Naive thymus-derived CD4-positive, alpha-beta T cell (primary cell): ENCODE measurements at regions not wholly inside any gene's neighbourhood (a gene's known extent, or its start where the extent isn't known, plus 50 kb on each side); places are given as distances from the start of the nearest gene placed in this dataset.
"Not testable (repeated sequence)": the region's sequence is repeated elsewhere in the genome, so short reads cannot be mapped to it uniquely, and the experiment has no call there.

Source experiments
- ATAC-seq: fragments of 150-1000 bp; cut with Tn5 transposase; 2 replicates; pipeline ENCODE4 v1.10.0; 2021; ENCODE audit warnings: mild to moderate bottlenecking, moderate library complexity
- CTCF ChIA-PET: fragments of 350-600 bp; sonication (Branson Sonifier 250); formaldehyde crosslinking; loops from one replicate; lab custom pipeline; 2021; ENCODE audit warnings: antibody characterized with exemption; lab: Charles Lee
- POLR2A ChIA-PET: fragments of 350-600 bp; sonication (Branson Sonifier 250); formaldehyde crosslinking; loops from one replicate; lab custom pipeline; 2021; ENCODE audit warnings: antibody characterized with exemption, inconsistent platforms; lab: Charles Lee
- DNase-seq, 9 donors: peaks; one replicate each; pipeline versions ENCODE4 v3.0.0 to v3.0.0-alpha.2; 2020 to 2022; ENCODE audit warnings: mixed read lengths in 1 of 9
- H3K27ac ChIP-seq: one replicate; pipeline ENCODE4 v1.7.0; 2013; ENCODE audit warnings: mild to moderate bottlenecking, low read depth, low read length, moderate library complexity
- H3K27me3 ChIP-seq, 2 donors: one replicate each; pipeline ENCODE4 v1.7.0; 2013; ENCODE audit warnings: low read length in 2 of 2, mild to moderate bottlenecking in 2 of 2, moderate library complexity in 2 of 2; ENCODE audit not compliant: control insufficient read depth in 2 of 2, insufficient read depth in 2 of 2
- H3K36me3 ChIP-seq, 3 experiments: 1 replicate in 2 of 3; 2 replicates in 1 of 3; pipeline ENCODE4 v1.7.0; 2013; ENCODE audit warnings: low read length in 3 of 3, mild to moderate bottlenecking in 3 of 3, moderate library complexity in 1 of 3; ENCODE audit not compliant: insufficient read depth in 3 of 3, control insufficient read depth in 2 of 3
- H3K4me1 ChIP-seq, 2 donors: one replicate each; pipeline ENCODE4 v1.7.0; 2013; ENCODE audit warnings: low read length in 2 of 2, mild to moderate bottlenecking in 2 of 2, moderate library complexity in 1 of 2; ENCODE audit not compliant: control insufficient read depth in 2 of 2, insufficient read depth in 2 of 2
- H3K4me3 ChIP-seq: 2 replicates; pipeline ENCODE4 v1.7.0; 2013; ENCODE audit warnings: mild to moderate bottlenecking, low read length
- H3K9me3 ChIP-seq, 3 experiments: 1 replicate in 2 of 3; 2 replicates in 1 of 3; pipeline ENCODE4 v1.7.0; 2013; ENCODE audit warnings: low read length in 3 of 3; ENCODE audit not compliant: control insufficient read depth in 2 of 3
- H3K27ac Mint-ChIP-seq, 9 donors: one replicate each; pipeline ENCODE4 v1.8.0; 2020 to 2022; ENCODE audit warnings: mixed read lengths in 9 of 9, mild to moderate bottlenecking in 8 of 9, moderate library complexity in 5 of 9, inconsistent platforms in 2 of 9
- H3K27me3 Mint-ChIP-seq, 5 donors: one replicate each; pipeline ENCODE4 v1.8.0; 2021 to 2022; ENCODE audit warnings: mixed read lengths in 5 of 5, mild to moderate bottlenecking in 1 of 5
- H3K36me3 Mint-ChIP-seq, 5 donors: one replicate each; pipeline ENCODE4 v1.8.0; 2020 to 2022; ENCODE audit warnings: mixed read lengths in 5 of 5, mild to moderate bottlenecking in 3 of 5, inconsistent platforms in 1 of 5
- H3K4me1 Mint-ChIP-seq, 7 donors: one replicate each; pipeline ENCODE4 v1.8.0; 2020 to 2022; ENCODE audit warnings: mixed read lengths in 7 of 7, mild to moderate bottlenecking in 3 of 7, inconsistent platforms in 1 of 7
- H3K4me3 Mint-ChIP-seq, 10 donors: one replicate each; pipeline ENCODE4 v1.8.0; 2020 to 2022; ENCODE audit warnings: mild to moderate bottlenecking in 10 of 10, mixed read lengths in 10 of 10, moderate library complexity in 6 of 10, inconsistent platforms in 2 of 10
- H3K9me3 Mint-ChIP-seq, 11 donors: one replicate each; pipeline ENCODE4 v1.8.0; 2020 to 2022; ENCODE audit warnings: mixed read lengths in 11 of 11, mild to moderate bottlenecking in 4 of 11, inconsistent platforms in 1 of 11, moderate library complexity in 1 of 11
- intact Hi-C, 2 donors: fragments of 100-400 bp; cut with micrococcal nuclease; formaldehyde crosslinking; loops; one replicate each; pipeline ENCODE4 v1.15.1; 2023

DNA sequence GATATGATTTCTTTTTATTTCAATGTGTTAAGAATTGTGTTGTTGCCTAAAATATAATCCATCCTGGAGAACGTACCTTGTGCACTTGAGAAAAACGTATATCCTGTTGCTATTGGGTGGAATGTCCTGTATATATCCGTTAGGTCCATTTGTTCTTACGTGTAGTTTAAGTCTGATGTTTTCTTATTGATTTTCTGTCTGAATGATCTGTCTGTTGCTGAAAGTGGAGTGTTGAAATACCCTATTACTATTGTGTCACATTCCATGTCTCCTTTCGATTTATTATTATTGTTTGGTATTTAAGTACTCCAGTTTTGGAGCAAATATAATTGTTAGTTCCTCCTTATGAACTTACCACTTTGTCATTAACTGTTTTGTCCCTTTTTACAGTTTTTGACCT, 270.6 kb downstream of the UBE2NL start:
- DNase-seq, H3K9me3 ChIP-seq, POLR2A ChIA-PET, intact Hi-C loops, H3K36me3 ChIP-seq, H3K9me3 Mint-ChIP-seq, H3K27me3 ChIP-seq, H3K27me3 Mint-ChIP-seq, H3K27ac ChIP-seq, H3K4me1 ChIP-seq, CTCF ChIA-PET, ATAC-seq, H3K4me3 ChIP-seq, H3K4me3 Mint-ChIP-seq, H3K27ac Mint-ChIP-seq, H3K36me3 Mint-ChIP-seq, H3K4me1 Mint-ChIP-seq: not testable (repeated sequence)

DNA sequence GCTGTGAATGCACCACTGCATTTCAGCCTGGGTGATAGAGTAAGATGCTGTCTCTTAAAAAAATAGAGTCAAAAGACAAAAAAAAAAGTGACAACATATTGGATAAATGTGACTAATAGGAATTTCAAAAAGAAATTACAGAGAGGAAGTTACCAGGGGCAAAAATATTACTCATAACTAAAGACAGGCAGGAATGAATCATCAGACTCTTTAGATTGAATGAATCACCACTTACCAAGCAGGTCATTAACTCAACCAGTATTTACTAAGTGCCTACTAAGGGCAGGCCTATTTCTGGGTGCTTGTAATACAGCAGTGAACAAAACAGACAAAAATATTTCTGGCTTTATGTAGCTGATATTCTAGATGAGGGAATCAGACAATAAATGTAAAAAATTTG, 301.3 kb downstream of the UBE2NL start:
- intact Hi-C loops, ATAC-seq, POLR2A ChIA-PET, DNase-seq, H3K4me3 Mint-ChIP-seq, H3K4me3 ChIP-seq, CTCF ChIA-PET, H3K36me3 Mint-ChIP-seq, H3K27ac Mint-ChIP-seq, H3K9me3 Mint-ChIP-seq, H3K27me3 ChIP-seq, H3K36me3 ChIP-seq, H3K9me3 ChIP-seq, H3K27ac ChIP-seq, H3K4me1 ChIP-seq, H3K4me1 Mint-ChIP-seq, H3K27me3 Mint-ChIP-seq: not testable (repeated sequence)

DNA sequence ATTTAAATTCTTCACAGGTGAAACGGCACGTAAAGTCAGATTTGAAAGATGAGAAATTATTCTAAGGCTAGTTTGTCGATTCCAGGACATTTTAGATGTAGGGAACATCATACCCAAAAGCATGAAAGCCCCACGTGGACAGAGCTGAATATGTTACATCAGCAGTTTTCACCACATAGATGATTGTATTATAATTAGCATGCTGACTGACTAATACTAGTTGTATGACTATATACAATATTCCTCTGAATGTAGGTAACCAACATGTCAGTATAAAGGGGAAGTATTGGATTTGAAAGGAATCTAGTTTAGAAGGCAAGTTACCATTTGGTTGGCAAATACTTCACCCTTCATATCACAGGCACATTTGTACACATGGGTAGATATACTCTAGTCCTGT, 304.6 kb downstream of the UBE2NL start:
- H3K9me3 Mint-ChIP-seq, H3K4me1 ChIP-seq, H3K27ac Mint-ChIP-seq, POLR2A ChIA-PET, H3K9me3 ChIP-seq, CTCF ChIA-PET, H3K27me3 ChIP-seq, H3K36me3 Mint-ChIP-seq, H3K27me3 Mint-ChIP-seq, ATAC-seq, H3K27ac ChIP-seq, H3K4me3 Mint-ChIP-seq, H3K4me3 ChIP-seq, DNase-seq, intact Hi-C loops, H3K4me1 Mint-ChIP-seq, H3K36me3 ChIP-seq: not testable (repeated sequence)

DNA sequence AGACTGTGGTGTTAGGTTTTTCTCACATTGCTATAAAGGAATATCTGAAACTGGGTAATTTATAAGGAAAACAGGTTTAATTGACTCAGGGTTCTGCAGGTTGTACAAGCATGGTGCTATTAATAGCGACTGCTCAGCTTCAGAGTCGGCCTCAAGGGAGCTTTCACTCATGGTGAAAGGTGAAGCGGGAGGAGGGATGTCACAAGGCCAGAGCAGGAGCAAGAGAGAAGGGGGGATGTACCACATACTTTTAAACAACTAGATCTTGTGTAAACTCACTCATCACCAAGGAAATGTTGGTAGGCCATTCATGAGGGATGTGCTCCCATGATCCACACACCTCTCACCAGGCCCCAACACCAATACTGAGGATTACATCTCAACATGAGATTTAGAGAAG, 313.2 kb downstream of the UBE2NL start:
- H3K4me3 Mint-ChIP-seq, H3K27me3 ChIP-seq, ATAC-seq, H3K4me1 ChIP-seq, H3K36me3 Mint-ChIP-seq, H3K36me3 ChIP-seq, H3K27me3 Mint-ChIP-seq, intact Hi-C loops, H3K27ac Mint-ChIP-seq, H3K9me3 Mint-ChIP-seq, POLR2A ChIA-PET, H3K27ac ChIP-seq, DNase-seq, H3K4me3 ChIP-seq, CTCF ChIA-PET, H3K9me3 ChIP-seq, H3K4me1 Mint-ChIP-seq: not testable (repeated sequence)

DNA sequence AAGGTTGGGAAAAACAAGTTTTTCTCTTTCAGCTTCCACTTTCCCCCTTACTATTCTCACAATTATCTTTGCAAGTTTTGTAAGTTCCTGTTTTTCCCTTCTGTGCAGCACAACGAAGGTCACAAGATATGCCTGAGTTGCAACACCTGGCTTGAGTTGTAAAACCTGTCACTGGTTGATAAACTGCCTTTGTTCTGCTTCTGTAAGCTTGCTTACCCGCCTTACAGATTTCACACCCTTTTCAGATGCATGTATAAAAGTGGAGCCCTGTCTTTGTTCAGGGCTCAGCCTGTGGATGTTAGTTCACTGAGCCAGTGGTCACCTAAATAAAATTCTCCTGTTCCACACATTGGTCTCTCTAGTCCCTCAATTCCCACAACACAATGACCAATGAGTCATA, 318.9 kb downstream of the UBE2NL start:
- H3K9me3 Mint-ChIP-seq, H3K36me3 ChIP-seq, H3K9me3 ChIP-seq, intact Hi-C loops, H3K27me3 Mint-ChIP-seq, H3K4me3 Mint-ChIP-seq, H3K4me3 ChIP-seq, H3K36me3 Mint-ChIP-seq, ATAC-seq, CTCF ChIA-PET, H3K27ac ChIP-seq, POLR2A ChIA-PET, H3K4me1 ChIP-seq, H3K27me3 ChIP-seq, H3K4me1 Mint-ChIP-seq, H3K27ac Mint-ChIP-seq, DNase-seq: not testable (repeated sequence)

DNA sequence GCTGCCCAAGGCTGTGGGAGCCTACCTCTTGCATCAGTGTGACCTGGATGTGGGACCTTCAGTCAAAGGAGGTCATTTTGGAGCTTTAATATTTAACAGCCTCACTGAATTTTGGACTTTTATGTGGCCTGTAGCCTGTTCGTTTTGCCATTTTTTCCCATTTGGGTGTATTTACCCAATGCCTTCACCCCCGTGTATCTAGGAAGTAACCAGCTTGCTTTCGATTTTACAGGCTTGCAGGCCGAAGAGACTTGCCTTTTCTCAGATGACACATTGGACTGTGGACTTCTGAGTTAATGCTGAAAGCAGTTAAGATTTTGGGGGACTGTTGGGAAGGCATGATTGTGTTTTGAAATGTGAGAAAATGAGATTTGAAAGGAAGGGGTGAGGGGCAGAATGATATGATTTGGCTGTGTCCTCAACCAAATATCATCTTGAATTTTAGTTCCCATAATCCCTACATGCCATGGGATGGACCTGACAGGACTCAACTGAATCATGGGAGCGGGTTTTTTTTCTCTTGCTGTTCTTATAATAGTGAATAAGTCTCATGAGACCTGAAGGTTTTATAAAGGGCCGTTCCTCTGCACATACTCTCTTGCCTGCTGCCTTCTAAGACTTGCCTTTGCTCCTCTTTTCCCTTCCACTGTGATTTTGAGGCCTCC, 324.6 kb downstream of the UBE2NL start:
- POLR2A ChIA-PET, H3K27me3 ChIP-seq, DNase-seq, H3K4me1 Mint-ChIP-seq, H3K9me3 ChIP-seq, ATAC-seq, H3K4me1 ChIP-seq, CTCF ChIA-PET, H3K36me3 ChIP-seq, H3K4me3 Mint-ChIP-seq, H3K4me3 ChIP-seq, H3K9me3 Mint-ChIP-seq, intact Hi-C loops, H3K27ac Mint-ChIP-seq, H3K27me3 Mint-ChIP-seq, H3K36me3 Mint-ChIP-seq, H3K27ac ChIP-seq: not testable (repeated sequence)

DNA sequence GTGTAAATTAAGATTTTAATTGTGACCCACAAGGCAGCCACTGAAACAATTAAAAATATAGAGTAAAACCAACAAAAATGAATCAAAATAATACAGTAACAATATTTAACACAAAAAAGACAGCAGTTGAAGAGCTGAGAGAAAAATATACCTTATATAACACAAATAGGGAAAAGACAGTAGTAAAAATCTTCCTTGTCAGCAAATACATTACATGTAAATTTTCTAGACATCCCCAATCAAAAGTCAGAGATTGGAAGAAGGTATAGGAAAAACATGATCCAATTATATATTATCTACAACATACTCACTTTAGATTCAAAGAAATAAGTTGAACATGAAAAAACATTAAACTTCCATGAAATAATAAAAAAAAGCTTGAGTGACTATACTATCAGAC, 330.8 kb downstream of the UBE2NL start:
- H3K36me3 ChIP-seq = no peaks in the 10 kb centered on the region
- intact Hi-C loops = no loop called here

More for the DNA sequence above, 330.8 kb downstream of the UBE2NL start:
- POLR2A ChIA-PET = no interaction called here
- Mint-ChIP-seq H3K9me3 (peaks cover 0 to 8% (median 0%) of the 10 kb centered on the region in 11 donors), H3K27ac (no peak overlapping the region), H3K4me1 (no peaks in the 10 kb centered on the region), H3K27me3 (no peaks in the 10 kb centered on the region), H3K4me3 (no peak overlapping the region), H3K36me3 (no peaks in the 10 kb centered on the region)
- H3K27ac ChIP-seq = no peak overlapping the region
- no peaks in the 10 kb centered on the region for H3K9me3 ChIP-seq
- CTCF ChIA-PET = no interaction called here
- no peak overlapping the region for H3K4me3 ChIP-seq
- ATAC-seq (no peak), DNase-seq (no peak)
- no peaks in the 10 kb centered on the region for H3K4me1 ChIP-seq
- no peaks in the 10 kb centered on the region for H3K27me3 ChIP-seq
